RWPE2 (cell line): ENCODE measurements at regions not wholly inside any gene's neighbourhood (a gene's known extent, or its start where the extent isn't known, plus 50 kb on each side); places are given as distances from the start of the nearest gene placed in this dataset.

ENCODE experiments used
- ATAC-seq: fragments of 200-7000 bp; cut with Tn5 transposase; 3 replicates; pipeline ENCODE4 v1.9.1; 2021; ENCODE audit warnings: low read depth
- DNase-seq: peaks from one replicate; pipeline ENCODE4 v3.0.0-alpha.2; 2020; ENCODE audit warnings: low spot score
- H3K27ac ChIP-seq: fragments of 450-650 bp; 2 replicates; pipeline ENCODE4 v1.5.1; 2017; ENCODE audit warnings: mild to moderate bottlenecking; ENCODE audit not compliant: poor library complexity, severe bottlenecking
- H3K27me3 ChIP-seq: fragments of 250-450 bp; sonication (Bioruptor Pico); 2 replicates; pipeline ENCODE4 v1.5.1; 2021; ENCODE audit warnings: mild to moderate bottlenecking, moderate library complexity; ENCODE audit not compliant: insufficient read depth, poor library complexity, severe bottlenecking
- H3K36me3 ChIP-seq: fragments of 250-450 bp; sonication (Bioruptor Pico); 2 replicates; pipeline ENCODE4 v1.5.1; 2020; ENCODE audit warnings: low read depth, mild to moderate bottlenecking, moderate library complexity
- H3K4me1 ChIP-seq: fragments of 250-450 bp; sonication (Bioruptor Pico); 2 replicates; pipeline ENCODE4 v1.5.1; 2021; ENCODE audit warnings: mild to moderate bottlenecking, moderate library complexity; ENCODE audit not compliant: insufficient read depth, poor library complexity, severe bottlenecking
- H3K4me3 ChIP-seq: fragments of 250-450 bp; sonication (Bioruptor Pico); 2 replicates; pipeline ENCODE4 v1.5.1; 2021; ENCODE audit warnings: mild to moderate bottlenecking, moderate library complexity; ENCODE audit not compliant: severe bottlenecking
- H3K9me3 ChIP-seq: fragments of 250-450 bp; sonication (Bioruptor Pico); 2 replicates; pipeline ENCODE4 v1.5.1; 2021; ENCODE audit warnings: mild to moderate bottlenecking, moderate library complexity; ENCODE audit not compliant: severe bottlenecking
- TF ChIP-seq, protein P1 (sequence below): fragments of 450-650 bp; IDR thresholded peaks from one replicate; pipeline ENCODE4 v1.5.1; 2017; ENCODE audit warnings: mild to moderate bottlenecking, moderate library complexity; ENCODE audit not compliant: poor library complexity, severe bottlenecking

DNA sequence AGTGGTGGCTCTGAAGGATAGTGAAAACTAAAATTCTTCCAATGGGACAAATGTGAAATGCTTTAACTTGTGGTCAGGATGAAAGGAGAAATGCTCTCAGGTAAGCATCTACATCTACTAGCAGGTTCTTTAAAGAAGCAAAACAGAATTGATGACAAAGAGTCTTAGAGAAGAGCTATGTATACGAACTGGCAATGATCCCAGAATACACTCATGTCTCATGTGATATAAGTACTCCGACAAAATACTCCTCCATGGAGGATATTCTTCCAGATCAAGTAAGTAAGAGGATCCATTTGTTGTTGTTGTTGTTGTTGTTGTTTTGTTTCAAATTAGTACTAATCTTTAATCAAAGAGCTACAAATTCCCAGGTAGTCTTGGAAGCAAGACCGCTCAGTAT lies 174.0 kb upstream of the ATP1B1 start:
- Histone ChIP-seq H3K27ac (no peak overlapping the region), H3K4me3 (no peak overlapping the region), H3K36me3 (no peaks in the 10 kb centered on the region), H3K9me3 (no peaks in the 10 kb centered on the region), H3K27me3 (no peaks in the 10 kb centered on the region), H3K4me1 (no peaks in the 10 kb centered on the region)
- DNase-seq (no peak), ATAC-seq (no peak)
- TF ChIP-seq, protein P1, sequence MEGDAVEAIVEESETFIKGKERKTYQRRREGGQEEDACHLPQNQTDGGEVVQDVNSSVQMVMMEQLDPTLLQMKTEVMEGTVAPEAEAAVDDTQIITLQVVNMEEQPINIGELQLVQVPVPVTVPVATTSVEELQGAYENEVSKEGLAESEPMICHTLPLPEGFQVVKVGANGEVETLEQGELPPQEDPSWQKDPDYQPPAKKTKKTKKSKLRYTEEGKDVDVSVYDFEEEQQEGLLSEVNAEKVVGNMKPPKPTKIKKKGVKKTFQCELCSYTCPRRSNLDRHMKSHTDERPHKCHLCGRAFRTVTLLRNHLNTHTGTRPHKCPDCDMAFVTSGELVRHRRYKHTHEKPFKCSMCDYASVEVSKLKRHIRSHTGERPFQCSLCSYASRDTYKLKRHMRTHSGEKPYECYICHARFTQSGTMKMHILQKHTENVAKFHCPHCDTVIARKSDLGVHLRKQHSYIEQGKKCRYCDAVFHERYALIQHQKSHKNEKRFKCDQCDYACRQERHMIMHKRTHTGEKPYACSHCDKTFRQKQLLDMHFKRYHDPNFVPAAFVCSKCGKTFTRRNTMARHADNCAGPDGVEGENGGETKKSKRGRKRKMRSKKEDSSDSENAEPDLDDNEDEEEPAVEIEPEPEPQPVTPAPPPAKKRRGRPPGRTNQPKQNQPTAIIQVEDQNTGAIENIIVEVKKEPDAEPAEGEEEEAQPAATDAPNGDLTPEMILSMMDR = no peak

DNA sequence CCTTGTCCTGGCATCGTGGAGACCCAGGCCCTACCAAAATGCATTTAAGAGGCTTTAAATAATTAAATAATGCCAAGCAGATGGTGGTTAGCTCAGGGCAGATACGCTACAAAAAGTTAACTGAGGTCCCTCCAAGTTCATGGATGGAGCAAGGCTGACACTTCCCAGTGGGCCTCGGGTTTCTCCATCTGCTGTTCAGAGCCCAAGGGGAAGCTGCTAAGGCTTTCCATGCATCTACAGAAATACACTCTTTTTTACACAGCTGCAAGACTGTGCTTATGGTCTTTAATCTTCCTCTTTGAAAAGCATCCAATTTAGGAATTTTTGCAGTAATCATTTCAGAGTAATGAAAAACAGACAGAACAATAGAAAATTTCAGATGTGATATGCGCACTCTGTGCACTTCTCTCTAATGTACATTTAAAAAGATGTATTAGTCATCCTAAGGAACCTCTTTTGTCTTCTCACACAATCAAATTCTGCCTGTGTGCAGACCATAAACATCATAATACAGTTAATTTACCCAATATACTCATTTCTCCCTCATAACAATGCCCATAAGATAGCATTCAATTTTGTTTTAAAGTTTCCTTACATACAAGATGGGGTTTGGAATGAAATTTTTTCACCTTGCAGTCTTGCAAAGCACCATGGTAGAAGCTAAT lies 173.2 kb upstream of the ATP1B1 start:
- H3K36me3 ChIP-seq = no peaks in the 10 kb centered on the region
- no peak for DNase-seq
- H3K27me3 ChIP-seq = no peaks in the 10 kb centered on the region
- H3K9me3 ChIP-seq = no peaks in the 10 kb centered on the region
- no peaks in the 10 kb centered on the region for H3K4me1 ChIP-seq
- no peak for ATAC-seq
- no peak overlapping the region for H3K4me3 ChIP-seq
- TF ChIP-seq, protein P1 = no peak
- no peak overlapping the region for H3K27ac ChIP-seq

DNA sequence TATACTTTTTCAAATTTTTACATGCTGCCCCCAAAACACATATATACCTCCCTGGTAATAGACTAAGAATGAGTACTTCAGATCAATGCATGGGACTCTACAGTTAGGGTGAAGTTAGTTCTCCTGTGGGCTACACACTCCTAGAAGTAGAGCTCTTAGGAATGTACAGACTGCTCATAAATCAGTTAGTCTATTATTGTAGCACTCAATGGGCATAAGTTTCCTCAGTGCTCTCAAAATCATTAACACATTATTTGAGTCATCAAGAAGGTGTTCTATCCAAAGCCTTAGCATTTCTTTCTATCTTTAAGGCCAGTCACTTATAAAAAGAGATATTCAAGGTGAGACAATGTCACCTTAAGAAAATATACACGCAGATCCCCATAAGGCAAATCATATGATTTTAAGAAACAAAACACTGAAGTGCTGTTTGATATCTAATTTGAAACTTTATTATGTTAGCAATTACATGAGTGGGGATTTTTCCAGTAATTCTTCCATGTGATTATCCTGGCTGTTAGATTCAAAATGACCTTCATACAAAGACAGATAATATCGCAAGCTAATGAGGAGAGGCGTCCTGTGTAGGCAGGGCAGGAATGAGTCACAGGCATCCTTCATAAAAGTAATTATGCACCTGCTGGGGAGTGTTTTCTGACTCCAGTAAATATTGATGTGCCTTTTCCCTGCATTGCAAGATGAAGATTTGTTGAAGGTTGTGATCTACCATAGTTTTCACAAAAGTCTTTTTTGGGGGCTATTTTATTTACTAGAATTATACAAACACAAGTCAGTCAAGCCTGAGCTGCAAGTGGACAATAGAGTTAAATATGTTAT lies 167.2 kb upstream of the ATP1B1 start:
- no peaks in the 10 kb centered on the region for H3K4me1 ChIP-seq
- no peak overlapping the region for H3K4me3 ChIP-seq
- no peaks in the 10 kb centered on the region for H3K27me3 ChIP-seq
- no peak overlapping the region for H3K27ac ChIP-seq
- DNase-seq (no peak), ATAC-seq (no peak)
- H3K9me3 ChIP-seq = no peaks in the 10 kb centered on the region
- TF ChIP-seq, protein P1 = no peak
- H3K36me3 ChIP-seq = no peaks in the 10 kb centered on the region

GRCh38 chr1:168939947-168940223 lies 166.6 kb upstream of the ATP1B1 start:
- Histone ChIP-seq H3K4me3 (no peak overlapping the region), H3K9me3 (no peaks in the 10 kb centered on the region), H3K36me3 (no peaks in the 10 kb centered on the region), H3K27me3 (no peaks in the 10 kb centered on the region), H3K4me1 (no peaks in the 10 kb centered on the region), H3K27ac (no peak overlapping the region)
- TF ChIP-seq, protein P1 = no peak
- DNase-seq (no peak), ATAC-seq (no peak)

GRCh38 chr1:168941640-168942039 lies 164.8 kb upstream of the ATP1B1 start:
- H3K36me3 ChIP-seq = no peaks in the 10 kb centered on the region
- no peaks in the 10 kb centered on the region for H3K27me3 ChIP-seq
- H3K4me3 ChIP-seq = no peak overlapping the region
- no peak for DNase-seq
- no peak overlapping the region for H3K27ac ChIP-seq
- no peak for ATAC-seq
- TF ChIP-seq, protein P1 = no peak
- H3K9me3 ChIP-seq = no peaks in the 10 kb centered on the region
- H3K4me1 ChIP-seq = no peaks in the 10 kb centered on the region
